ENCODE measurements at regions not wholly inside any gene's neighbourhood (a gene's known extent, or its start where the extent isn't known, plus 50 kb on each side); places are given as distances from the start of the nearest gene placed in this dataset.
"Not testable (repeated sequence)": the region's sequence is repeated elsewhere in the genome, so short reads cannot be mapped to it uniquely, and the experiment has no call there.

GRCh38 chr7:69313852-69314251, 284.4 kb upstream of the AUTS2 start:
- TF ChIP-seq, protein P1, sequence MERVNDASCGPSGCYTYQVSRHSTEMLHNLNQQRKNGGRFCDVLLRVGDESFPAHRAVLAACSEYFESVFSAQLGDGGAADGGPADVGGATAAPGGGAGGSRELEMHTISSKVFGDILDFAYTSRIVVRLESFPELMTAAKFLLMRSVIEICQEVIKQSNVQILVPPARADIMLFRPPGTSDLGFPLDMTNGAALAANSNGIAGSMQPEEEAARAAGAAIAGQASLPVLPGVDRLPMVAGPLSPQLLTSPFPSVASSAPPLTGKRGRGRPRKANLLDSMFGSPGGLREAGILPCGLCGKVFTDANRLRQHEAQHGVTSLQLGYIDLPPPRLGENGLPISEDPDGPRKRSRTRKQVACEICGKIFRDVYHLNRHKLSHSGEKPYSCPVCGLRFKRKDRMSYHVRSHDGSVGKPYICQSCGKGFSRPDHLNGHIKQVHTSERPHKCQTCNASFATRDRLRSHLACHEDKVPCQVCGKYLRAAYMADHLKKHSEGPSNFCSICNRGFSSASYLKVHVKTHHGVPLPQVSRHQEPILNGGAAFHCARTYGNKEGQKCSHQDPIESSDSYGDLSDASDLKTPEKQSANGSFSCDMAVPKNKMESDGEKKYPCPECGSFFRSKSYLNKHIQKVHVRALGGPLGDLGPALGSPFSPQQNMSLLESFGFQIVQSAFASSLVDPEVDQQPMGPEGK (tag by site-specific recombination; IDR thresholded peaks at IDR 0.05): not testable (repeated sequence)
- TF ChIP-seq ZNF354C (tag by site-specific recombination; IDR thresholded peaks at IDR 0.05; ENCODE audit: borderline replicate concordance, low read depth); CTCF (tag by site-specific recombination; IDR thresholded peaks at IDR 0.05); ZBTB17 (tag by site-specific recombination; IDR thresholded peaks at IDR 0.05); MYNN (tag by site-specific recombination; IDR thresholded peaks at IDR 0.05; ENCODE audit: borderline replicate concordance); WT1 (tag by site-specific recombination; IDR thresholded peaks at IDR 0.05); ZNF785 (tag by site-specific recombination; IDR thresholded peaks at IDR 0.05); ZNF621 (tag by site-specific recombination; IDR thresholded peaks at IDR 0.05): not testable (repeated sequence)
- TF ChIP-seq, protein P2, sequence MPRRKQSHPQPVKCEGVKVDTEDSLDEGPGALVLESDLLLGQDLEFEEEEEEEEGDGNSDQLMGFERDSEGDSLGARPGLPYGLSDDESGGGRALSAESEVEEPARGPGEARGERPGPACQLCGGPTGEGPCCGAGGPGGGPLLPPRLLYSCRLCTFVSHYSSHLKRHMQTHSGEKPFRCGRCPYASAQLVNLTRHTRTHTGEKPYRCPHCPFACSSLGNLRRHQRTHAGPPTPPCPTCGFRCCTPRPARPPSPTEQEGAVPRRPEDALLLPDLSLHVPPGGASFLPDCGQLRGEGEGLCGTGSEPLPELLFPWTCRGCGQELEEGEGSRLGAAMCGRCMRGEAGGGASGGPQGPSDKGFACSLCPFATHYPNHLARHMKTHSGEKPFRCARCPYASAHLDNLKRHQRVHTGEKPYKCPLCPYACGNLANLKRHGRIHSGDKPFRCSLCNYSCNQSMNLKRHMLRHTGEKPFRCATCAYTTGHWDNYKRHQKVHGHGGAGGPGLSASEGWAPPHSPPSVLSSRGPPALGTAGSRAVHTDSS (tag by site-specific recombination; IDR thresholded peaks at IDR 0.05): not testable (repeated sequence)

Measured in HEK293 (cell line).